Stimulated activated CD8-positive, alpha-beta memory T cell treated with anti-CD3 and anti-CD28 coated beads, Interleukin-15, amount 100 ng/mL, for 4 hours (primary cell): ENCODE measurements at regions not wholly inside any gene's neighbourhood (a gene's known extent, or its start where the extent isn't known, plus 50 kb on each side); places are given as distances from the start of the nearest gene placed in this dataset.
"Not testable (repeated sequence)": the region's sequence is repeated elsewhere in the genome, so short reads cannot be mapped to it uniquely, and the experiment has no call there.

Experiments used
- DNase-seq, 2 donors: peaks; one replicate each; pipeline ENCODE4 v3.0.0-alpha.2; 2020; ENCODE audit warnings: low read depth in 2 of 2

GRCh38 chr4:184335520-184335919 is 117.8 kb upstream of the ENPP6 start:
- DNase-seq, result no peak

- not testable (repeated sequence) for DNase-seq
Measured at GRCh38 chr4:184333446-184333845, 115.8 kb upstream of the ENPP6 start.

GRCh38 chr4:184331268-184331995 is 113.8 kb upstream of the ENPP6 start:
- no peak for DNase-seq

GRCh38 chr4:184330517-184331094 is 112.9 kb upstream of the ENPP6 start:
- DNase-seq, result not testable (repeated sequence)

- no peak for DNase-seq
Measured at GRCh38 chr4:184329659-184330400, 112.2 kb upstream of the ENPP6 start.

- DNase-seq, result no peak
Measured at GRCh38 chr4:184329235-184329634, 111.6 kb upstream of the ENPP6 start.

GRCh38 chr4:184328022-184328736 is 110.5 kb upstream of the ENPP6 start:
- DNase-seq, result no peak

GRCh38 chr4:184324939-184325477 is 107.3 kb upstream of the ENPP6 start:
- DNase-seq, result no peak

GRCh38 chr4:184322328-184323025 is 104.8 kb upstream of the ENPP6 start:
- no peak for DNase-seq

- no peak for DNase-seq
Measured at GRCh38 chr4:184320631-184321030, 103.0 kb upstream of the ENPP6 start.

- DNase-seq, result no peak
Measured at GRCh38 chr4:184318852-184319251, 101.2 kb upstream of the ENPP6 start.

- no peak for DNase-seq
Measured at GRCh38 chr4:184317234-184317918, 99.7 kb upstream of the ENPP6 start.

GRCh38 chr4:184316821-184317220 is 99.1 kb upstream of the ENPP6 start:
- DNase-seq, result no peak

GRCh38 chr4:184315675-184316359 is 98.1 kb upstream of the ENPP6 start:
- no peak for DNase-seq

- DNase-seq, result no peak
Measured at GRCh38 chr4:184313702-184314659, 96.3 kb upstream of the ENPP6 start.

- DNase-seq, result no peak
Measured at GRCh38 chr4:184313058-184313581, 95.4 kb upstream of the ENPP6 start.

- no peak for DNase-seq
Measured at GRCh38 chr4:184312126-184312525, 94.5 kb upstream of the ENPP6 start.

GRCh38 chr4:184310881-184311709 is 93.4 kb upstream of the ENPP6 start:
- no peak for DNase-seq
